Neural progenitor cell (in vitro differentiated cells): ENCODE measurements at regions not wholly inside any gene's neighbourhood (a gene's known extent, or its start where the extent isn't known, plus 50 kb on each side); places are given as distances from the start of the nearest gene placed in this dataset.

Experiments used
- CTCF ChIP-seq: fragments of 200-600 bp; sonication (generic); IDR thresholded peaks from 2 replicates; pipeline ENCODE4 v1.5.1; 2017; ENCODE audit warnings: antibody characterized with exemption, mild to moderate bottlenecking
- EZH2 ChIP-seq: fragments of 200-600 bp; sonication (generic); IDR thresholded peaks from 2 replicates; pipeline ENCODE4 v1.6.1; 2017; ENCODE audit warnings: antibody characterized with exemption, mild to moderate bottlenecking, moderate library complexity
- EZH2phosphoT487 ChIP-seq: fragments of 200-600 bp; sonication (generic); IDR thresholded peaks from 2 replicates; pipeline ENCODE4 v1.6.1; 2017; ENCODE audit warnings: antibody characterized with exemption

- TF ChIP-seq CTCF = no peak
- no peak for TF ChIP-seq EZH2
- no peak for TF ChIP-seq EZH2phosphoT487
Observed at GRCh38 chr21:20110368-20110767, 887.8 kb upstream of the NCAM2 start.
